ENCODE measurements at regions not wholly inside any gene's neighbourhood (a gene's known extent, or its start where the extent isn't known, plus 50 kb on each side); places are given as distances from the start of the nearest gene placed in this dataset.

GRCh38 chr3:11924518-11924917 is 77.8 kb upstream of the TAMM41 start:
- no peaks in the 10 kb centered on the region for H3K27me3 ChIP-seq (ENCODE audit: low read depth, low read length)
- H3K4me1 ChIP-seq (ENCODE audit: control insufficient read depth in 1 of 2, insufficient read depth in 2 of 2, low read length in 2 of 2) = no peaks in the 10 kb centered on the region
- no peaks in the 10 kb centered on the region for H3K36me3 ChIP-seq (ENCODE audit: control insufficient read depth in 1 of 2, insufficient read depth in 2 of 2, low read length in 2 of 2)
- no peak overlapping the region for H3K27ac ChIP-seq (ENCODE audit: low read length)
- no peak overlapping the region for H3K4me3 ChIP-seq (ENCODE audit: low read depth in 1 of 2, low read length in 2 of 2)
- H3K9me3 ChIP-seq (ENCODE audit: control insufficient read depth in 1 of 2, low read length in 2 of 2) = no peaks in the 10 kb centered on the region

- H3K36me3 ChIP-seq (ENCODE audit: control insufficient read depth in 1 of 2, insufficient read depth in 2 of 2, low read length in 2 of 2) = no peaks in the 10 kb centered on the region
- no peaks in the 10 kb centered on the region for H3K9me3 ChIP-seq (ENCODE audit: control insufficient read depth in 1 of 2, low read length in 2 of 2)
- H3K27me3 ChIP-seq (ENCODE audit: low read depth, low read length) = no peaks in the 10 kb centered on the region
- H3K27ac ChIP-seq (ENCODE audit: low read length) = no peak overlapping the region
- H3K4me1 ChIP-seq (ENCODE audit: control insufficient read depth in 1 of 2, insufficient read depth in 2 of 2, low read length in 2 of 2) = no peaks in the 10 kb centered on the region
- no peak overlapping the region for H3K4me3 ChIP-seq (ENCODE audit: low read depth in 1 of 2, low read length in 2 of 2)
Measured at GRCh38 chr3:11928381-11928780, 75.8 kb upstream of the SYN2 start.

DNA sequence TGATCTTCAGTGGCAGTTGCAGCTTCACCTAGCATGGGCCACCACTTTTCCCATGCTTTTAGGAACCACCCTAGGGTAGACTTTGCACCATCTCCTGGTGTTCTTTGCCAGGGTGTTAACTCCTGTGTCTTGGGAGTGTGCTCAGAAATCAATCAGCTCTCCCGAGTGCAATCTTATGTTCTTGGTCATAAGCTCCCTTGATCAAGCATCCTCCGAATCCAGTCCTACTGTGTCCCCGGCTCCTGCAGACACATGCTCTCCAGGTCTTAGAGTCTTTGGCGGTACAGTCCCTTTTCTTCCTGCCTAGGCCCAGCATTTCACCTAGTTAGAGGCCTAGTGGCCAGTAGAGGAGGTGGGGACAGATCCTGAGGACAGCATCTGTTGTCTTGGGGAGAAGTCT is 74.7 kb upstream of the SYN2 start:
- no peaks in the 10 kb centered on the region for H3K36me3 ChIP-seq (ENCODE audit: control insufficient read depth in 1 of 2, insufficient read depth in 2 of 2, low read length in 2 of 2)
- H3K4me3 ChIP-seq (ENCODE audit: low read depth in 1 of 2, low read length in 2 of 2) = no peak overlapping the region

DNA sequence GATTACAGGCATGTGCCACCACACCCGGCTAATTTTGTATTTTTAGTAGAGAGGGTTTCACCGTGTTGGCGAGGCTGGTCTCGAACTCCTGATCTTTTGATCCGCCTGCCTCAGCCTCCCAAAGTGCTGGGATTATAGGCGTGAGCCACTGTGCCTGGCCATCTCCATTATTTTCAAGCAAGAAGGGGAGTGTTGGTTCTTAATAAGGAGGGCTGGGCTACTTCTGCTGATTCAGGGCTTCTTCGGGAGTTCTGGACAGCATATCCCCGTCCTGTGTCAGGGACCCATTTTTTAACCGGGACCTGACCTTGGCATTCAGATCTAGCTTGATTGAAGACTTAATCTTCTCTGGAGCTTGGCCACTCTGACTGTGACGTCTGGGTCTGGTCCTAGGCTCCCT is 74.1 kb upstream of the SYN2 start:
- Histone ChIP-seq H3K36me3 (ENCODE audit: control insufficient read depth in 1 of 2, insufficient read depth in 2 of 2, low read length in 2 of 2) (no peaks in the 10 kb centered on the region), H3K9me3 (ENCODE audit: control insufficient read depth in 1 of 2, low read length in 2 of 2) (no peaks in the 10 kb centered on the region), H3K27ac (ENCODE audit: low read length) (no peak overlapping the region), H3K4me3 (ENCODE audit: low read depth in 1 of 2, low read length in 2 of 2) (no peak overlapping the region), H3K4me1 (ENCODE audit: control insufficient read depth in 1 of 2, insufficient read depth in 2 of 2, low read length in 2 of 2) (no peaks in the 10 kb centered on the region), H3K27me3 (ENCODE audit: low read depth, low read length) (no peaks in the 10 kb centered on the region)

More for the DNA sequence above, 74.7 kb upstream of the SYN2 start:
- no peaks in the 10 kb centered on the region for H3K27me3 ChIP-seq (ENCODE audit: low read depth, low read length)
- H3K9me3 ChIP-seq (ENCODE audit: control insufficient read depth in 1 of 2, low read length in 2 of 2) = no peaks in the 10 kb centered on the region
- no peaks in the 10 kb centered on the region for H3K4me1 ChIP-seq (ENCODE audit: control insufficient read depth in 1 of 2, insufficient read depth in 2 of 2, low read length in 2 of 2)
- no peak overlapping the region for H3K27ac ChIP-seq (ENCODE audit: low read length)

DNA sequence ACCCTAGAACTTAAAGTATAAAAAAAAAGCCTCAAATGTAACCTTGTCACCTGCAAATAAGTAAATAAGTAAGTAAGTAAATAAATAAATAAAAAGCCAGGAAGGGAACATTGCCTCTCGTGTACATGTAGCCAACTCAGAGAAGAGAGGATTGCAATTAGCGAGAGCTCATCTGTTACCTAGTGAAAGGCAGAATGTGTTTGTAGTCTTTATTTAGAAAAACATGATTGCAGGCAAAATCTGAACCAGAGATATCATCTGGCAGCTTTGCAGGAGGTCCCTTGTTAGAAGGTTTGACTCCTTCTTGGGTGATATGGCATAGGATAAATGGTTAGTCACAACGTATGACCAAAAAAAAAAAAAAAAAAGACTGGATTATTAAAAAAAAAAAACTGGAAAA is 71.6 kb upstream of the SYN2 start:
- H3K4me1 ChIP-seq (ENCODE audit: control insufficient read depth in 1 of 2, insufficient read depth in 2 of 2, low read length in 2 of 2) = no peaks in the 10 kb centered on the region
- H3K27ac ChIP-seq (ENCODE audit: low read length) = no peak overlapping the region
- H3K27me3 ChIP-seq (ENCODE audit: low read depth, low read length) = no peaks in the 10 kb centered on the region
- H3K36me3 ChIP-seq (ENCODE audit: control insufficient read depth in 1 of 2, insufficient read depth in 2 of 2, low read length in 2 of 2) = no peaks in the 10 kb centered on the region
- H3K9me3 ChIP-seq (ENCODE audit: control insufficient read depth in 1 of 2, low read length in 2 of 2) = no peaks in the 10 kb centered on the region
- no peak overlapping the region for H3K4me3 ChIP-seq (ENCODE audit: low read depth in 1 of 2, low read length in 2 of 2)

GRCh38 chr3:11933529-11933928 is 70.7 kb upstream of the SYN2 start:
- H3K9me3 ChIP-seq (ENCODE audit: control insufficient read depth in 1 of 2, low read length in 2 of 2) = no peaks in the 10 kb centered on the region
- no peak overlapping the region for H3K4me3 ChIP-seq (ENCODE audit: low read depth in 1 of 2, low read length in 2 of 2)
- no peaks in the 10 kb centered on the region for H3K4me1 ChIP-seq (ENCODE audit: control insufficient read depth in 1 of 2, insufficient read depth in 2 of 2, low read length in 2 of 2)
- no peak overlapping the region for H3K27ac ChIP-seq (ENCODE audit: low read length)
- no peaks in the 10 kb centered on the region for H3K36me3 ChIP-seq (ENCODE audit: control insufficient read depth in 1 of 2, insufficient read depth in 2 of 2, low read length in 2 of 2)
- H3K27me3 ChIP-seq (ENCODE audit: low read depth, low read length) = no peaks in the 10 kb centered on the region

- H3K4me1 ChIP-seq (ENCODE audit: control insufficient read depth in 1 of 2, insufficient read depth in 2 of 2, low read length in 2 of 2) = no peaks in the 10 kb centered on the region
- no peaks in the 10 kb centered on the region for H3K27me3 ChIP-seq (ENCODE audit: low read depth, low read length)
- no peaks in the 10 kb centered on the region for H3K36me3 ChIP-seq (ENCODE audit: control insufficient read depth in 1 of 2, insufficient read depth in 2 of 2, low read length in 2 of 2)
- H3K27ac ChIP-seq (ENCODE audit: low read length) = no peak overlapping the region
- no peaks in the 10 kb centered on the region for H3K9me3 ChIP-seq (ENCODE audit: control insufficient read depth in 1 of 2, low read length in 2 of 2)
- no peak overlapping the region for H3K4me3 ChIP-seq (ENCODE audit: low read depth in 1 of 2, low read length in 2 of 2)
Measured at GRCh38 chr3:11944052-11944673, 60.0 kb upstream of the SYN2 start.

DNA sequence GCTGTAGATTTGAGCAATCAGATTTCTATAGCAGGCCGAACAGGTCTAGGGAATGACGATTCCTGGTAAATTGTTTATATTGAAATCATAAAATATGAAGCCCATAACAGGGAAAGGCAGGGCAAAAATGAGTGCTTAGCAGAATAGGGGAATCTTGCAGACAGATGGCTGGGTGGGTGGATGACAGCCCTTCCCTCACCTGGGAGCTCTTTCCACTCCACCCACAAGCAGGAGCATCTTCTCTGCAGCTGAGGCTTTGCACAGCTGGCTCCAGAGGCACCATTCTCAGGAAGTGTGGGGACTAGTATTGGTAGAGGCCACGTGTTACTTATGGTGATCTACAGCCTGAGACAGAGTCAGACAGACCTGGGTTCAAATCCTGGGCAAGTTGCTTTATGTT is 55.9 kb upstream of the SYN2 start:
- no peak overlapping the region for H3K4me3 ChIP-seq (ENCODE audit: low read depth in 1 of 2, low read length in 2 of 2)
- no peak overlapping the region for H3K27ac ChIP-seq (ENCODE audit: low read length)
- no peaks in the 10 kb centered on the region for H3K36me3 ChIP-seq (ENCODE audit: control insufficient read depth in 1 of 2, insufficient read depth in 2 of 2, low read length in 2 of 2)
- H3K9me3 ChIP-seq (ENCODE audit: control insufficient read depth in 1 of 2, low read length in 2 of 2) = no peaks in the 10 kb centered on the region
- H3K4me1 ChIP-seq (ENCODE audit: control insufficient read depth in 1 of 2, insufficient read depth in 2 of 2, low read length in 2 of 2) = no peaks in the 10 kb centered on the region
- no peaks in the 10 kb centered on the region for H3K27me3 ChIP-seq (ENCODE audit: low read depth, low read length)

GRCh38 chr3:11948866-11949265 is 55.3 kb upstream of the SYN2 start:
- Histone ChIP-seq H3K9me3 (ENCODE audit: control insufficient read depth in 1 of 2, low read length in 2 of 2) (no peaks in the 10 kb centered on the region), H3K27me3 (ENCODE audit: low read depth, low read length) (no peaks in the 10 kb centered on the region), H3K36me3 (ENCODE audit: control insufficient read depth in 1 of 2, insufficient read depth in 2 of 2, low read length in 2 of 2) (no peaks in the 10 kb centered on the region), H3K4me1 (ENCODE audit: control insufficient read depth in 1 of 2, insufficient read depth in 2 of 2, low read length in 2 of 2) (no peaks in the 10 kb centered on the region), H3K27ac (ENCODE audit: low read length) (no peak overlapping the region), H3K4me3 (ENCODE audit: low read depth in 1 of 2, low read length in 2 of 2) (no peak overlapping the region)

GRCh38 chr3:11949351-11949750 is 54.8 kb upstream of the SYN2 start:
- no peak overlapping the region for H3K27ac ChIP-seq (ENCODE audit: low read length)
- H3K4me1 ChIP-seq (ENCODE audit: control insufficient read depth in 1 of 2, insufficient read depth in 2 of 2, low read length in 2 of 2) = no peaks in the 10 kb centered on the region
- H3K27me3 ChIP-seq (ENCODE audit: low read depth, low read length) = no peaks in the 10 kb centered on the region
- H3K36me3 ChIP-seq (ENCODE audit: control insufficient read depth in 1 of 2, insufficient read depth in 2 of 2, low read length in 2 of 2) = no peaks in the 10 kb centered on the region
- no peak overlapping the region for H3K4me3 ChIP-seq (ENCODE audit: low read depth in 1 of 2, low read length in 2 of 2)
- no peaks in the 10 kb centered on the region for H3K9me3 ChIP-seq (ENCODE audit: control insufficient read depth in 1 of 2, low read length in 2 of 2)

- no peak overlapping the region for H3K4me3 ChIP-seq (ENCODE audit: low read depth in 1 of 2, low read length in 2 of 2)
- no peaks in the 10 kb centered on the region for H3K4me1 ChIP-seq (ENCODE audit: control insufficient read depth in 1 of 2, insufficient read depth in 2 of 2, low read length in 2 of 2)
- no peaks in the 10 kb centered on the region for H3K27me3 ChIP-seq (ENCODE audit: low read depth, low read length)
- H3K27ac ChIP-seq (ENCODE audit: low read length) = no peak overlapping the region
- no peaks in the 10 kb centered on the region for H3K9me3 ChIP-seq (ENCODE audit: control insufficient read depth in 1 of 2, low read length in 2 of 2)
- H3K36me3 ChIP-seq (ENCODE audit: control insufficient read depth in 1 of 2, insufficient read depth in 2 of 2, low read length in 2 of 2) = no peaks in the 10 kb centered on the region
Measured at GRCh38 chr3:11950576-11950975, 53.6 kb upstream of the SYN2 start.

DNA sequence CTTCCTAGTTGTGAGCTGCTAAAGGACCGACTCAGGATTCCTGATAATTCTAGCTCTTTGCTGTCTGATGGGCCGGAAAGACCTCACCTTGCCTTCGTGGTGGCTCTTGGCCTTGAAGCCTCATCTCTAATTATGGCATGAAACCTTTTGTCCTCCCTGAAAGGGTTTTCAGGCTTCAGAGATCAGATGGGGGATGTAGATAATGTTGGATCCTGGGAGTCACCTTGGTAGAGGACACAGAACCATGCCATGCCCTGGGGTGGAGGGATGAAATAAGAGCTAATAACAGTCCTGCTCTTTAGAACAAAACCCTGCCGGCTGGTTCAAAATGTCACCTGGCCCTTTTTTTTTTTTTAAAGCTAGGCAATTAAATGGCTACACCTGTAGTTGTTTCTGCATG is 50.8 kb upstream of the SYN2 start:
- Histone ChIP-seq H3K36me3 (ENCODE audit: control insufficient read depth in 1 of 2, insufficient read depth in 2 of 2, low read length in 2 of 2) (no peaks in the 10 kb centered on the region), H3K27me3 (ENCODE audit: low read depth, low read length) (no peaks in the 10 kb centered on the region), H3K27ac (ENCODE audit: low read length) (no peak overlapping the region), H3K4me3 (ENCODE audit: low read depth in 1 of 2, low read length in 2 of 2) (no peak overlapping the region), H3K4me1 (ENCODE audit: control insufficient read depth in 1 of 2, insufficient read depth in 2 of 2, low read length in 2 of 2) (no peaks in the 10 kb centered on the region), H3K9me3 (ENCODE audit: control insufficient read depth in 1 of 2, low read length in 2 of 2) (no peaks in the 10 kb centered on the region)
